DOHH2 (cell line): ENCODE measurements at regions not wholly inside any gene's neighbourhood (a gene's known extent, or its start where the extent isn't known, plus 50 kb on each side); places are given as distances from the start of the nearest gene placed in this dataset.

Source experiments
- CTCF ChIP-seq: fragments of 200-600 bp; sonication (generic); IDR thresholded peaks from one replicate; pipeline ENCODE4 v1.5.1; 2014; ENCODE audit warnings: antibody characterized with exemption, mild to moderate bottlenecking, low read depth, low read length; ENCODE audit not compliant: poor library complexity, severe bottlenecking
- EZH2phosphoT487 ChIP-seq: fragments of 200-600 bp; sonication (generic); IDR thresholded peaks from 2 replicates; pipeline ENCODE4 v1.6.1; 2017; ENCODE audit warnings: borderline replicate concordance, mild to moderate bottlenecking, antibody characterized with exemption, low read length, moderate library complexity, mixed read lengths

DNA sequence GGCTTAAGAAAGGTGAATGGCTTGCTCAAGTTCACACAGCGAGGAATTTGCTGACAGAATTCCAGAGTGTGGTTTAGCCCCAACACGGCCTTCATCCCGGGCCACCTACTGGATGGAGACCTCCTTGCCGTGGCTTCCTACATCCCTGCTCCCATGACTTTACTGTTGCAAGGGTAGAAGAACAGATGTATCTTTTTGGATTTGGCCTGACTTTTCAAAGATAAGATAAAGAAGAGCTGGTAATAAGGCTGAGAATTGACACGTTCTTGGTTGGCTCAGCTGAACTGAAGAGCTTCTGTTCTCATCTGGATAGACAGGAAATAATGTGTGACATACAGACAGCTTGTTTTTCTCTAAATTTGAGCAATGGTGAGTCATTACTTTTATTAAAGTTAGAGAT is 113.1 kb downstream of the KLF5 start:
- no peak for TF ChIP-seq CTCF
- TF ChIP-seq EZH2phosphoT487 = no peak
